IMR-90 (cell line): ENCODE measurements at regions not wholly inside any gene's neighbourhood (a gene's known extent, or its start where the extent isn't known, plus 50 kb on each side); places are given as distances from the start of the nearest gene placed in this dataset.
"Not testable (repeated sequence)": the region's sequence is repeated elsewhere in the genome, so short reads cannot be mapped to it uniquely, and the experiment has no call there.

ENCODE experiments used
- ATAC-seq: fragments of 200-7000 bp; cut with Tn5 transposase; 2 replicates; pipeline ENCODE4 v1.9.1; 2020; ENCODE audit warnings: low read depth, mild to moderate bottlenecking, moderate library complexity
- BruUV-seq: library from RNA; stranded (reverse); fragments of 400-500 nt; replicated peaks from 2 replicates; lab custom pipeline; 2021; lab: Mats Ljungman, UMichigan
- CTCF ChIA-PET: fragments of 300-600 bp; formaldehyde crosslinking; extraction: SDS; loops from one replicate; lab custom pipeline; 2021; ENCODE audit warnings: antibody characterized with exemption; lab: Yijun Ruan, JAX
- POLR2A ChIA-PET: fragments of 300-600 bp; sonication (Branson Sonifier 250); formaldehyde crosslinking; loops from one replicate; lab custom pipeline; 2022; ENCODE audit warnings: antibody characterized with exemption; ENCODE audit not compliant: unreplicated experiment; lab: Charles Lee
- DNase-seq: peaks from one replicate; pipeline ENCODE4 v3.0.0; 2013
- H2AFZ ChIP-seq: replicated peaks from 2 replicates; pipeline ENCODE3; 2013; ENCODE audit warnings: low read length, mild to moderate bottlenecking; ENCODE audit not compliant: poor library complexity
- H2AK5ac ChIP-seq: 2 replicates; pipeline ENCODE4 v1.6.1; 2013; ENCODE audit warnings: low read depth, low read length, inconsistent platforms
- H2AK9ac ChIP-seq: replicated peaks from 2 replicates; pipeline ENCODE3; 2013; ENCODE audit warnings: mild to moderate bottlenecking, low read depth, low read length, moderate library complexity; ENCODE audit not compliant: poor library complexity
- H2BK120ac ChIP-seq: 2 replicates; pipeline ENCODE4 v1.6.1; 2013; ENCODE audit warnings: low read depth, low read length, inconsistent platforms
- H2BK15ac ChIP-seq: 3 replicates; pipeline ENCODE4 v1.6.1; 2013; ENCODE audit warnings: low read depth, low read length, inconsistent platforms
- H2BK20ac ChIP-seq: 2 replicates; pipeline ENCODE4 v1.6.1; 2013; ENCODE audit warnings: low read depth, mild to moderate bottlenecking, inconsistent platforms, low read length, moderate library complexity
- H2BK5ac ChIP-seq: 2 replicates; pipeline ENCODE4 v1.6.1; 2013; ENCODE audit warnings: mild to moderate bottlenecking, low read depth, low read length, inconsistent platforms; ENCODE audit not compliant: poor library complexity, severe bottlenecking
- H3K14ac ChIP-seq: replicated peaks from 2 replicates; pipeline ENCODE4 v1.6.1; 2013; ENCODE audit warnings: low read depth, low read length, inconsistent platforms
- H3K18ac ChIP-seq: 2 replicates; pipeline ENCODE4 v1.6.1; 2013; ENCODE audit warnings: low read depth, low read length, control low read depth
- H3K23ac ChIP-seq: 2 replicates; pipeline ENCODE4 v1.6.1; 2013; ENCODE audit warnings: low read depth, low read length, inconsistent platforms
- H3K27ac ChIP-seq: 2 replicates; pipeline ENCODE4 v1.5.1; 2013; ENCODE audit warnings: mild to moderate bottlenecking, control low read depth, low read length; ENCODE audit not compliant: insufficient read depth
- H3K27me3 ChIP-seq: 2 replicates; pipeline ENCODE4 v1.6.1; 2013; ENCODE audit warnings: low read length; ENCODE audit not compliant: control insufficient read depth, insufficient read depth
- H3K36me3 ChIP-seq: 2 replicates; pipeline ENCODE4 v1.6.1; 2013; ENCODE audit warnings: low read length, mixed read lengths; ENCODE audit not compliant: control insufficient read depth, insufficient read depth
- H3K4ac ChIP-seq: 2 replicates; pipeline ENCODE4 v1.6.1; 2013; ENCODE audit warnings: low read depth, low read length, inconsistent platforms
- H3K4me1 ChIP-seq: 2 replicates; pipeline ENCODE4 v1.6.1; 2013; ENCODE audit warnings: low read length, mixed read lengths; ENCODE audit not compliant: control insufficient read depth, insufficient read depth
- H3K4me2 ChIP-seq: 2 replicates; pipeline ENCODE4 v1.6.1; 2013; ENCODE audit warnings: low read depth, mild to moderate bottlenecking, control low read depth, low read length, moderate library complexity
- H3K4me3 ChIP-seq: 2 replicates; pipeline ENCODE4 v1.5.1; 2013; ENCODE audit warnings: low read depth, mild to moderate bottlenecking, control low read depth, low read length, moderate library complexity; ENCODE audit not compliant: insufficient read depth
- H3K56ac ChIP-seq: 2 replicates; pipeline ENCODE4 v1.6.1; 2013; ENCODE audit warnings: low read length, inconsistent platforms; ENCODE audit not compliant: insufficient read depth; ENCODE audit errors: extremely low read depth
- H3K79me1 ChIP-seq, 2 experiments: 2 replicates each; pipeline ENCODE4 v1.6.1; 2013; ENCODE audit warnings: low read length in 2 of 2, inconsistent platforms in 1 of 2, low read depth in 1 of 2
- H3K9ac ChIP-seq: 2 replicates; pipeline ENCODE4 v1.6.1; 2013; ENCODE audit warnings: low read depth, low read length, control low read depth
- H3K9me1 ChIP-seq: 2 replicates; pipeline ENCODE4 v1.6.1; 2013; ENCODE audit warnings: low read length, inconsistent platforms; ENCODE audit not compliant: insufficient read depth
- H3K9me3 ChIP-seq: 2 replicates; pipeline ENCODE4 v1.6.1; 2013; ENCODE audit warnings: low read length; ENCODE audit not compliant: control insufficient read depth, insufficient read depth
- H4K20me1 ChIP-seq: 2 replicates; pipeline ENCODE4 v1.6.1; 2013; ENCODE audit warnings: low read length, inconsistent platforms; ENCODE audit not compliant: insufficient read depth
- H4K5ac ChIP-seq: 2 replicates; pipeline ENCODE4 v1.6.1; 2013; ENCODE audit warnings: mild to moderate bottlenecking, low read depth, low read length, control low read depth
- H4K8ac ChIP-seq, 2 experiments: 2 replicates each; pipeline ENCODE4 v1.6.1; 2013; ENCODE audit warnings: low read depth in 2 of 2, low read length in 2 of 2, control low read depth in 1 of 2, inconsistent platforms in 1 of 2
- H4K91ac ChIP-seq: 2 replicates; pipeline ENCODE4 v1.6.1; 2013; ENCODE audit warnings: low read depth, low read length, inconsistent platforms; ENCODE audit not compliant: insufficient read depth
- BHLHE40 ChIP-seq: fragments of 150-350 bp; IDR thresholded peaks from 2 replicates; pipeline ENCODE4 v1.6.1; 2016; ENCODE audit warnings: mild to moderate bottlenecking, low read depth, low read length
- FOS ChIP-seq: fragments of 150-350 bp; IDR thresholded peaks from 2 replicates; pipeline ENCODE4 v1.6.1; 2016; ENCODE audit warnings: low read depth, low read length
- MAFK ChIP-seq: IDR thresholded peaks from 2 replicates; pipeline ENCODE4 v1.6.1; 2012; ENCODE audit warnings: low read depth, low read length, improper control_type of control experiment
- MXI1 ChIP-seq: IDR thresholded peaks from 2 replicates; pipeline ENCODE4 v1.6.1; 2012; ENCODE audit warnings: low read depth, mild to moderate bottlenecking, low read length, moderate library complexity, borderline replicate concordance
- NFE2L2 ChIP-seq: fragments of 150-350 bp; IDR thresholded peaks from 2 replicates; pipeline ENCODE4 v1.6.1; 2016; ENCODE audit warnings: low read depth, mild to moderate bottlenecking, low read length
- WGBS, 2 experiments: methylation state at CpG; one replicate each; pipeline versions ENCODE4 v1.1.5 to v1.1.7; 2013; ENCODE audit warnings: missing lambda C conversion rate in 2 of 2; ENCODE audit not compliant: insufficient read length in 1 of 2; ENCODE audit errors: extremely low coverage in 2 of 2; 5-methylcytosine and 5-hydroxymethylcytosine counted together
- dilution Hi-C: fragments of 300-500 bp; cut with HindIII; formaldehyde crosslinking; loops from one replicate; pipeline ENCODE4 v1.14.3; 2018; ENCODE audit warnings: low sequenced_read_pairs; ENCODE audit not compliant: unreplicated experiment
- in situ Hi-C: fragments of 300-500 bp; cut with MboI; formaldehyde crosslinking; loops from 3 replicates; pipeline ENCODE4 v1.14.3; 2019; ENCODE audit warnings: low sequenced_read_pairs, inconsistent platforms, mixed read lengths
- intact Hi-C: fragments of 100-400 bp; cut with micrococcal nuclease; formaldehyde crosslinking; loops from 2 replicates; pipeline ENCODE4 v1.10.0; 2022
- TF ChIP-seq, protein P1 (sequence below): fragments of 150-350 bp; IDR thresholded peaks from 2 replicates; pipeline ENCODE4 v1.6.1; 2016; ENCODE audit warnings: low read depth, mild to moderate bottlenecking, low read length, moderate library complexity, borderline replicate concordance

DNA sequence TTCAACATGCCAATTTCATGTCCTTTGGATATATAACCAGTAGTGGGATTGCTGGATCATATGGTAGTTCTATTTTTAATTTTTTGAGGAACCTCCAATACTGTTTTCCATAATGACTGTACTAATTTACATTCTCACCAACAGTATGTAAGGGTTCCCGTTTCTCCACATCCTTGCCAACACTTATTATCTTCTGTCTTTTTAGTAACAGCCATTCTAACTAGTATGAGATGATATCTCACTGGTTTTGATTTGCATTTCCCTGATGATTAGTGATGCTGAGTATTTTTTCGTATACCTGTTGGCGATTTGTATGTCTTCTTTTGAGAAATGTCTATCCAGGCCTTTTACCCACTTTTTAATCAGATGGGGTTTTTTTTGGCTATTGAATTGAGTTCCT lies 133.5 kb upstream of the MED14 start:
- no peaks in the 10 kb centered on the region for H3K9me1 ChIP-seq
- dilution Hi-C loops (no loop called here), intact Hi-C loops (no loop called here), in situ Hi-C loops (no loop called here)
- ChIA-PET POLR2A (no interaction called here), CTCF (no interaction called here)
- no peak overlapping the region for H4K8ac ChIP-seq
- no peak overlapping the region for H3K56ac ChIP-seq
- TF ChIP-seq, protein P1, sequence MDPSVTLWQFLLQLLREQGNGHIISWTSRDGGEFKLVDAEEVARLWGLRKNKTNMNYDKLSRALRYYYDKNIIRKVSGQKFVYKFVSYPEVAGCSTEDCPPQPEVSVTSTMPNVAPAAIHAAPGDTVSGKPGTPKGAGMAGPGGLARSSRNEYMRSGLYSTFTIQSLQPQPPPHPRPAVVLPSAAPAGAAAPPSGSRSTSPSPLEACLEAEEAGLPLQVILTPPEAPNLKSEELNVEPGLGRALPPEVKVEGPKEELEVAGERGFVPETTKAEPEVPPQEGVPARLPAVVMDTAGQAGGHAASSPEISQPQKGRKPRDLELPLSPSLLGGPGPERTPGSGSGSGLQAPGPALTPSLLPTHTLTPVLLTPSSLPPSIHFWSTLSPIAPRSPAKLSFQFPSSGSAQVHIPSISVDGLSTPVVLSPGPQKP, result no peak
- no peak for TF ChIP-seq MXI1
- TF ChIP-seq NFE2L2, result no peak
- no peak for TF ChIP-seq MAFK
- TF ChIP-seq BHLHE40, result no peak
- TF ChIP-seq FOS, result no peak
- H3K23ac ChIP-seq, result no peak overlapping the region
- H4K5ac ChIP-seq, result no peak overlapping the region
- no peak overlapping the region for H3K18ac ChIP-seq
- no peak overlapping the region for H2BK120ac ChIP-seq
- H4K91ac ChIP-seq, result no peak overlapping the region
- no peaks in the 10 kb centered on the region; the same call in 1 of the 2 replicates for H3K4me1 ChIP-seq
- no peak overlapping the region for H2AFZ ChIP-seq
- no peaks in the 10 kb centered on the region for H3K79me1 ChIP-seq
- no peak overlapping the region for H3K9ac ChIP-seq
- H3K9me3 ChIP-seq, result no peaks in the 10 kb centered on the region
- H3K14ac ChIP-seq, result no peak overlapping the region
- DNase-seq (no peak), ATAC-seq (no peak)
- no peak overlapping the region for H3K4me3 ChIP-seq
- no peak overlapping the region for H2BK20ac ChIP-seq
- no peak overlapping the region for H2AK5ac ChIP-seq
- no peak overlapping the region for H3K27ac ChIP-seq
- H3K4ac ChIP-seq, result no peak overlapping the region
- peaks cover 2% of the 10 kb centered on the region for H3K27me3 ChIP-seq
- no peak overlapping the region for H3K4me2 ChIP-seq
- no peak overlapping the region for H2BK15ac ChIP-seq
- WGBS, 2 experiments, result no CpG with 5 or more reads among the region's 3 CpGs
- H3K36me3 ChIP-seq, result no peaks in the 10 kb centered on the region
- BruUV-seq, result no TSS peak
- no peak overlapping the region for H2BK5ac ChIP-seq
- H2AK9ac ChIP-seq, result no peak overlapping the region
- no peaks in the 10 kb centered on the region for H4K20me1 ChIP-seq

DNA sequence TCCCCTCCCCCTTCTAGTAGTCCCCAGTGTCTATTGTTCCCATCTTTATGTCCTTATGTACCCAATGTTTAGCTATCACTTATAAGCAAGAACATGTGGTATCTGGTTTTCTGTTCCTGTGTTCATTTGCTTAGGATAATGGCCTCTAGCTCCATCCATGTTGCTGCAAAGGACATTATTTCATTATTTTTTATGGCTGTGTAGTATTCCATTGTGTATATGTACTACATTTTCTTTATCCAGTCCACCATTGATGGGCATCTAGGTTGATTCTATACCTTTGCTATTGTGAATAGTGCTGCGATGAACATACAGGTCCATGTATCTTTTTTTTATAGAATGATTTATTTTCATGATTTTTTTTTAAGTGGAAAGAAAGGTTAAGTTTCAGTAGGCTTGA lies 135.6 kb upstream of the MED14 start:
- in situ Hi-C loops, result loop anchor here (10.0 kb wide), 1 partner anchor 214 kb away; the partner anchor contains the start of gene USP9X
- H3K14ac ChIP-seq, H3K9me3 ChIP-seq, H4K20me1 ChIP-seq, H3K36me3 ChIP-seq, intact Hi-C loops, H2BK5ac ChIP-seq, H2AFZ ChIP-seq, H2AK5ac ChIP-seq, H2BK120ac ChIP-seq, H3K4ac ChIP-seq, H3K4me3 ChIP-seq, POLR2A ChIA-PET, H3K27me3 ChIP-seq, H2BK20ac ChIP-seq, H2AK9ac ChIP-seq, H3K9ac ChIP-seq, H3K23ac ChIP-seq, CTCF ChIA-PET, dilution Hi-C loops, H3K4me1 ChIP-seq, BruUV-seq, H4K5ac ChIP-seq, H4K8ac ChIP-seq, ATAC-seq, H3K4me2 ChIP-seq, DNase-seq, H3K27ac ChIP-seq, H2BK15ac ChIP-seq, H3K18ac ChIP-seq, H4K91ac ChIP-seq, H3K79me1 ChIP-seq, H3K9me1 ChIP-seq, H3K56ac ChIP-seq: not testable (repeated sequence)
- WGBS, 2 experiments, result no CpG with 5 or more reads among the region's 1 CpG
